GM23338 (cell line): ENCODE measurements at regions not wholly inside any gene's neighbourhood (a gene's known extent, or its start where the extent isn't known, plus 50 kb on each side); places are given as distances from the start of the nearest gene placed in this dataset.

Experiments
- ATAC-seq: fragments of 200-7000 bp; cut with Tn5 transposase; 3 replicates; pipeline ENCODE4 v1.9.1; 2020
- DNase-seq: peaks from one replicate; pipeline ENCODE4 v3.0.0-alpha.2; 2015; ENCODE audit warnings: low spot score
- H2AFZ ChIP-seq: fragments of 200-600 bp; sonication (generic); 2 replicates; pipeline ENCODE4 v1.8.0; 2016; ENCODE audit warnings: antibody characterized with exemption, mild to moderate bottlenecking, moderate library complexity
- H3F3A ChIP-seq: fragments of 200-600 bp; sonication (generic); replicated peaks from 2 replicates; pipeline ENCODE4 v1.8.0; 2017; ENCODE audit warnings: antibody characterized with exemption, mixed run types, low read depth
- H3K27ac ChIP-seq: fragments of 200-600 bp; sonication (generic); 2 replicates; pipeline ENCODE4 v1.6.1; 2016; ENCODE audit warnings: low read depth
- H3K27me3 ChIP-seq: fragments of 200-600 bp; sonication (generic); 2 replicates; pipeline ENCODE4 v1.8.0; 2016; ENCODE audit warnings: mild to moderate bottlenecking, mixed run types, moderate library complexity; ENCODE audit not compliant: insufficient read depth
- H3K36me3 ChIP-seq: fragments of 200-600 bp; sonication (generic); 2 replicates; pipeline ENCODE4 v1.8.0; 2016; ENCODE audit warnings: mild to moderate bottlenecking; ENCODE audit not compliant: insufficient read depth
- H3K4me1 ChIP-seq: fragments of 200-600 bp; sonication (generic); 2 replicates; pipeline ENCODE4 v1.8.0; 2016; ENCODE audit warnings: mild to moderate bottlenecking, moderate library complexity; ENCODE audit not compliant: insufficient read depth
- H3K4me2 ChIP-seq: fragments of 200-600 bp; sonication (generic); 2 replicates; pipeline ENCODE4 v1.7.1; 2017; ENCODE audit warnings: mixed run types
- H3K4me3 ChIP-seq: fragments of 200-600 bp; sonication (generic); 2 replicates; pipeline ENCODE4 v1.6.1; 2016; ENCODE audit warnings: mixed run types
- H3K79me2 ChIP-seq: fragments of 200-600 bp; sonication (generic); replicated peaks from 2 replicates; pipeline ENCODE4 v1.8.0; 2017; ENCODE audit warnings: mild to moderate bottlenecking; ENCODE audit not compliant: insufficient read depth
- H3K9me2 ChIP-seq: fragments of 200-600 bp; sonication (generic); 2 replicates; pipeline ENCODE4 v1.8.0; 2017; ENCODE audit not compliant: insufficient read depth
- H4K20me1 ChIP-seq: fragments of 200-600 bp; sonication (generic); replicated peaks from 2 replicates; pipeline ENCODE4 v1.8.0; 2017; ENCODE audit warnings: mild to moderate bottlenecking; ENCODE audit not compliant: insufficient read depth
- H3K27ac Mint-ChIP-seq: 2 replicates; pipeline ENCODE4 v1.8.0; 2020; ENCODE audit warnings: inconsistent platforms, mild to moderate bottlenecking, moderate library complexity, mixed read lengths
- H3K27me3 Mint-ChIP-seq: 3 replicates; pipeline ENCODE4 v1.8.0; 2022; ENCODE audit warnings: low read depth, mild to moderate bottlenecking, moderate library complexity, mixed read lengths, inconsistent platforms; ENCODE audit not compliant: insufficient read depth, poor library complexity
- H3K36me3 Mint-ChIP-seq: 3 replicates; pipeline ENCODE4 v1.8.0; 2021; ENCODE audit warnings: low read depth, mild to moderate bottlenecking, inconsistent platforms, moderate library complexity, mixed read lengths
- H3K4me1 Mint-ChIP-seq: 3 replicates; pipeline ENCODE4 v1.8.0; 2020; ENCODE audit warnings: mild to moderate bottlenecking, inconsistent platforms, mixed read lengths
- H3K4me3 Mint-ChIP-seq: 3 replicates; pipeline ENCODE4 v1.8.0; 2021; ENCODE audit warnings: moderate library complexity, mild to moderate bottlenecking, inconsistent platforms, mixed read lengths
- H3K9me3 Mint-ChIP-seq: 3 replicates; pipeline ENCODE4 v1.8.0; 2020; ENCODE audit warnings: moderate library complexity, mild to moderate bottlenecking, inconsistent platforms, mixed read lengths
- ETS1 ChIP-seq: IDR thresholded peaks from 2 replicates; pipeline ENCODE4 v1.6.1; 2016; ENCODE audit warnings: antibody characterized with exemption
- JUNB ChIP-seq: IDR thresholded peaks from one replicate; pipeline ENCODE4 v1.6.1; 2016; ENCODE audit warnings: antibody characterized with exemption; ENCODE audit not compliant: unreplicated experiment
- REST ChIP-seq: IDR thresholded peaks from one replicate; pipeline ENCODE4 v1.6.1; 2018; ENCODE audit warnings: antibody characterized with exemption; ENCODE audit not compliant: unreplicated experiment
- ZNF114 ChIP-seq: fragments of 250-450 bp; sonication (Bioruptor Pico); IDR thresholded peaks from 2 replicates; pipeline ENCODE4 v1.5.0; 2020; ENCODE audit warnings: mild to moderate bottlenecking, moderate library complexity
- ZNF331 ChIP-seq: fragments of 250-450 bp; sonication (Bioruptor Pico); IDR thresholded peaks from 2 replicates; pipeline ENCODE4 v1.5.0; 2020; ENCODE audit warnings: low read depth, mild to moderate bottlenecking, moderate library complexity
- ZNF462 ChIP-seq: fragments of 250-450 bp; sonication (Bioruptor Pico); IDR thresholded peaks from 2 replicates; pipeline ENCODE4 v1.5.0; 2020; ENCODE audit warnings: mild to moderate bottlenecking, moderate library complexity

DNA sequence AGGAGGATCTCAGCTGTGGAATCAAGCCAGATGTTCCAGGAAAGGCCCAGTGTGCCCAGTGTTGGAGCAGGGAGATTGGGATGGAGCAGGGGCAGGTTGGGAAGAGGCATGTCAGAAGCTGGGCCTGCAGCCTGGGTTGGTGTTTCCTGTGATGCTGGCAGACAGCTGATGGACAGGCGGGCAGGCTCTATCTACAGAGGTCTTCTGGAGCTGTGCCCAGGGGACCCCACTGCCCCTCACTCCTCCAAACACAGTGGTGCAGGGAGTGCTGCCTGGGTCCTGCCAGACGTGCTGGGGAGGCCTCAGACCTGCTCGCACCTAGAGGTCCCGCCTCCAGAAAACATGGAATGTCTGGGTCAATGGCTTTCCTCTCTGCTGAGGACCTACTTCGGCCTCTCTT, 182.9 kb upstream of the TCERG1L start:
- Mint-ChIP-seq H3K4me3 (no peak overlapping the region), H3K27ac (no peak overlapping the region), H3K9me3 (peaks cover 96% of the 10 kb centered on the region), H3K27me3 (peaks cover 9% of the 10 kb centered on the region), H3K36me3 (peaks cover 20% of the 10 kb centered on the region), H3K4me1 (no peaks in the 10 kb centered on the region)
- no peak for ATAC-seq
- Histone ChIP-seq H2AFZ (no peak overlapping the region), H3K36me3 (no peaks in the 10 kb centered on the region), H3K4me3 (no peak overlapping the region), H4K20me1 (no peaks in the 10 kb centered on the region), H3K27me3 (no peaks in the 10 kb centered on the region), H3K27ac (no peak overlapping the region), H3K79me2 (no peaks in the 10 kb centered on the region), H3K4me1 (no peaks in the 10 kb centered on the region), H3K4me2 (no peak overlapping the region), H3F3A (no peaks in the 10 kb centered on the region), H3K9me2 (no peaks in the 10 kb centered on the region)
- TF ChIP-seq ZNF462 (CRISPR knock-in tag) (no peak), REST (no peak), ETS1 (no peak), JUNB (no peak), ZNF114 (CRISPR knock-in tag) (no peak), ZNF331 (CRISPR knock-in tag) (no peak)
- no peak for DNase-seq
